Neural progenitor cell (in vitro differentiated cells): ENCODE measurements at regions not wholly inside any gene's neighbourhood (a gene's known extent, or its start where the extent isn't known, plus 50 kb on each side); places are given as distances from the start of the nearest gene placed in this dataset.

Experiments
- EZH2 ChIP-seq: fragments of 200-600 bp; sonication (generic); IDR thresholded peaks from 2 replicates; pipeline ENCODE4 v1.6.1; 2017; ENCODE audit warnings: antibody characterized with exemption, mild to moderate bottlenecking, moderate library complexity
- EZH2phosphoT487 ChIP-seq: fragments of 200-600 bp; sonication (generic); IDR thresholded peaks from 2 replicates; pipeline ENCODE4 v1.6.1; 2017; ENCODE audit warnings: antibody characterized with exemption
- TF ChIP-seq, protein P1 (sequence below): fragments of 200-600 bp; sonication (generic); IDR thresholded peaks from 2 replicates; pipeline ENCODE4 v1.5.1; 2017; ENCODE audit warnings: antibody characterized with exemption, mild to moderate bottlenecking

DNA sequence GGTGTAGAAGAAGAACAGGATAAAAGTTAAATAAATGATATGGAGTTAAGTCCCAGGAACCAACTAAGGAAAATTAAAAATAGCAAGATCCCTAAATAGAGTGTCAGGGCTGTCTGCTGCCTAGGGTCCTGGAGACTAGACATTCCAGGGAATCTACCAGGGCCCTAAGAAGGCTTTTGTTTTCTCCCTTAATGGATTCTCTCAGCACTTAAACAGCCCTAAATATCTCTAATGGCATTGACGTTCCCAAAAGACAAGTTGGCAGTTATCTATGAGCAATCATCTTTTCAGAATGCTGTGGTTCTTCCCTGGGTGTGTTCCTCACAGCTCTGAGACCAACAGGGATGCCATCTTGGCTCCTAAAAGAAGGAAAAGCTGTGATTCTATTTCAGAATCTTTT, 616.3 kb downstream of the EPHA4 start:
- TF ChIP-seq, protein P1, sequence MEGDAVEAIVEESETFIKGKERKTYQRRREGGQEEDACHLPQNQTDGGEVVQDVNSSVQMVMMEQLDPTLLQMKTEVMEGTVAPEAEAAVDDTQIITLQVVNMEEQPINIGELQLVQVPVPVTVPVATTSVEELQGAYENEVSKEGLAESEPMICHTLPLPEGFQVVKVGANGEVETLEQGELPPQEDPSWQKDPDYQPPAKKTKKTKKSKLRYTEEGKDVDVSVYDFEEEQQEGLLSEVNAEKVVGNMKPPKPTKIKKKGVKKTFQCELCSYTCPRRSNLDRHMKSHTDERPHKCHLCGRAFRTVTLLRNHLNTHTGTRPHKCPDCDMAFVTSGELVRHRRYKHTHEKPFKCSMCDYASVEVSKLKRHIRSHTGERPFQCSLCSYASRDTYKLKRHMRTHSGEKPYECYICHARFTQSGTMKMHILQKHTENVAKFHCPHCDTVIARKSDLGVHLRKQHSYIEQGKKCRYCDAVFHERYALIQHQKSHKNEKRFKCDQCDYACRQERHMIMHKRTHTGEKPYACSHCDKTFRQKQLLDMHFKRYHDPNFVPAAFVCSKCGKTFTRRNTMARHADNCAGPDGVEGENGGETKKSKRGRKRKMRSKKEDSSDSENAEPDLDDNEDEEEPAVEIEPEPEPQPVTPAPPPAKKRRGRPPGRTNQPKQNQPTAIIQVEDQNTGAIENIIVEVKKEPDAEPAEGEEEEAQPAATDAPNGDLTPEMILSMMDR, result no peak
- TF ChIP-seq EZH2, result no peak
- no peak for TF ChIP-seq EZH2phosphoT487
